ENCODE measurements at regions not wholly inside any gene's neighbourhood (a gene's known extent, or its start where the extent isn't known, plus 50 kb on each side); places are given as distances from the start of the nearest gene placed in this dataset.

DNA sequence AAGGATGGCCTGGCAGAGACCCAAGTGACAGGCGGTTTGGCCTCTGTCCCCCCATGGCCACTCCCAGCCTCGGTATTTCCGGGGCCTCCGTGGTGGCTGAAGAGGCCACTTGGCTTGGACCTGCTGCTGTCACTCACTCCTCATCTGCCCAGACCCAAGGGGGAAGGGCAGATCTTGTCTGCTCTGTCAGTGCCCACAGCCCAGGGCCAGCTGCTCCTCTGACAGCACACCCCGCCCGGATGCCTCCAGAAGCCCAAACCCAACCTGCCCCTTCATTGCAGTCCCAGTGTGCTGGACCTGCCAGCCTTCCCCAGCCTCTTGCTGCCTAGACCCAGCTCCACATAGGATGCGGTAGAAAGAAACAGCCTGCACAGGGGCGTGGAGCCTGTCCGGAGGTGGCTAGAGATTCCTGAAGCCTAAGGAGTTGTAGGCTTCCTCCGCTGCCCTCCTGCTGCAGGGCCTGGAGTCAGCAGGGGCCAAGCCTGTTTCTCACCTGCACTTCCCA is 52.0 kb downstream of the MAGEF1 start:
- no peak overlapping the region for H3K27ac ChIP-seq
- no peak overlapping the region for H3K4me3 ChIP-seq
- intact Hi-C loops (cut with DNase I) = no loop called here
- peak in 1 of 2 donors; percentile 23 for ATAC-seq
- H3K36me3 ChIP-seq = no peaks in the 10 kb centered on the region
- no peaks in the 10 kb centered on the region for H3K4me1 ChIP-seq
- no peaks in the 10 kb centered on the region for H3K9me3 ChIP-seq
- TF ChIP-seq, protein P1, sequence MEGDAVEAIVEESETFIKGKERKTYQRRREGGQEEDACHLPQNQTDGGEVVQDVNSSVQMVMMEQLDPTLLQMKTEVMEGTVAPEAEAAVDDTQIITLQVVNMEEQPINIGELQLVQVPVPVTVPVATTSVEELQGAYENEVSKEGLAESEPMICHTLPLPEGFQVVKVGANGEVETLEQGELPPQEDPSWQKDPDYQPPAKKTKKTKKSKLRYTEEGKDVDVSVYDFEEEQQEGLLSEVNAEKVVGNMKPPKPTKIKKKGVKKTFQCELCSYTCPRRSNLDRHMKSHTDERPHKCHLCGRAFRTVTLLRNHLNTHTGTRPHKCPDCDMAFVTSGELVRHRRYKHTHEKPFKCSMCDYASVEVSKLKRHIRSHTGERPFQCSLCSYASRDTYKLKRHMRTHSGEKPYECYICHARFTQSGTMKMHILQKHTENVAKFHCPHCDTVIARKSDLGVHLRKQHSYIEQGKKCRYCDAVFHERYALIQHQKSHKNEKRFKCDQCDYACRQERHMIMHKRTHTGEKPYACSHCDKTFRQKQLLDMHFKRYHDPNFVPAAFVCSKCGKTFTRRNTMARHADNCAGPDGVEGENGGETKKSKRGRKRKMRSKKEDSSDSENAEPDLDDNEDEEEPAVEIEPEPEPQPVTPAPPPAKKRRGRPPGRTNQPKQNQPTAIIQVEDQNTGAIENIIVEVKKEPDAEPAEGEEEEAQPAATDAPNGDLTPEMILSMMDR (IDR thresholded peaks at IDR 0.05) = no peak
- no peak for DNase-seq
- H3K27me3 ChIP-seq (ENCODE audit: low read depth) = no peaks in the 10 kb centered on the region

DNA sequence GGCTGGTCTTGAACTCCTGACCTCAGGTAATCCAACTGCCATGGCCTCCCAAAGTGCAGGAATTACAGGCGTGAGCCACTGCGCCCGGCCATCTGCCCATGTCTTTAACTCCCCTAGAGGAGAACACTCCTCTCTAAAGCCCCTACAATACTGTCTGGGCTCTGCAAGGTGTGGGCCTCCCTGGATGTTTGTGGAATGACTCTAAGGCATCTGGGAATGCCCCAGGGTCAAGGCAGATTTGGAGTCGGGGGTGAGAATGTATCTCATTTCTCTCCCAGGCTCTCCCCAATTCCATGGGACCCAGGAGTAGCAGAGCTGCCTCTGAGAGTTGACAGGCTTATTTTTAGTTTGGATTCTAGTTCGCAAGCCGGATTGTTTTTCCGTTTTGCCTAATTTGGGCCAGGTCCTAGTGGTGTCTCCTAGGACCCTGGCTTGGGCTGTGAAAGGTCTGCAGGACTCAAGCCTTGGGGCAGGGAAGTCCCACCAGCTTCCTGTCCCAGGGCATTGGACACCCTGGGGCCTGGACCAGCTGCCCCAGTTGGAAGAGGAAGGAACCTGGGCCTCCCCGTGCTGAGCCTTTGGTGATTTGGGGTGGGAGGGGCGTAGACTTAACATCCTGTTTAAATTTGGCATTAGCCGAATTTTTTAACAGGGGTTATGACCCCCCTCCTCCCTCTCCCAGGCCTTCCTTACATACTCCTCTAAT is 53.5 kb downstream of the MAGEF1 start:
- Histone ChIP-seq H3K27me3 (ENCODE audit: low read depth) (no peaks in the 10 kb centered on the region), H3K4me1 (no peaks in the 10 kb centered on the region), H3K4me3 (no peak overlapping the region), H3K9me3 (no peaks in the 10 kb centered on the region), H3K36me3 (no peaks in the 10 kb centered on the region), H3K27ac (no peak overlapping the region)
- intact Hi-C loops (cut with DNase I) = no loop called here
- ATAC-seq (no peak), DNase-seq (no peak)
- TF ChIP-seq, protein P1 (IDR thresholded peaks at IDR 0.05) = no peak

DNA sequence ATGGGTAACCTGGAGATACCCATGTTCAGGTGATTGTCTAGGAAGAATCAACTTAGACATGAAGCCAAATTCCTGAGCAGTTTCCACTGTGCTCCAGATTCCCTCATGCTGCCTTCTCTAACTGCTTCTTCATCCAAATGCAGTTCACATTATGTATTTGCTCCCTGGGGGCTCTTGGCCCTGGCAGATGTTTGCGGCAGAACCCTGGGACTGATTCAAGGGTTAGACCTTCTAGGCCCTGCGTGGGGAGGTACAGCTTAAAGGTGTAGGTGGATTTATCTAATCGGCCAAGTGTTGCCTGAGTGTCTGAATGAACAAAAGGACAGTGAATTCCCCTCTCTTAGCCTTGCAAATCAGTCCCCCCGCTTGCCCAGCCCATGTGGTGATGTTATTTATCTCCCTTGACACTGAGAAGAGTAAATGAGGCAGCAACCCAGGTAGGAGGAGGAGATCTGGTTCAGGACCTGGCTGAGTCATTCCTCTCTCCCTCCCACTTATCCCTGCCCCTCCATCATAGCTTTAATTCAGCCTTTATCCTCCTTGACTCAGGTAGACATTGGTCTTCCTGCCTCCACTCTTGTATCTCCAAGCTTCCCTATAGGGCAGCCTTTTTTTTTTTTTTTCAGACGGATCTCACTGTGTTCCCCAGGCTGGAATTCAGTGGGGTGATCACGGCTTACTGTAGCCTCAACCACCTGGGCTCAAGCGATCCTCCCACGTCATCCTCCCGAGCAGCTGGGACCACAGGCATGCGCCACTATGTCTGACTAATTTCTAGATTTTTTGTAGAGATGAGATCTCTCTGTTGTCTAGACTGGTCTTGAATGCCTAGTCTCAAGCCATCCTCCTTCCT is 54.8 kb downstream of the MAGEF1 start:
- ATAC-seq = no peak
- TF ChIP-seq, protein P1 (IDR thresholded peaks at IDR 0.05) = no peak
- no peaks in the 10 kb centered on the region for H3K36me3 ChIP-seq
- no peaks in the 10 kb centered on the region for H3K4me1 ChIP-seq
- H3K4me3 ChIP-seq = no peak overlapping the region
- no peaks in the 10 kb centered on the region for H3K27me3 ChIP-seq (ENCODE audit: low read depth)
- intact Hi-C loops (cut with DNase I) = no loop called here
- no peak overlapping the region for H3K27ac ChIP-seq
- DNase-seq = no peak
- H3K9me3 ChIP-seq = no peaks in the 10 kb centered on the region

DNA sequence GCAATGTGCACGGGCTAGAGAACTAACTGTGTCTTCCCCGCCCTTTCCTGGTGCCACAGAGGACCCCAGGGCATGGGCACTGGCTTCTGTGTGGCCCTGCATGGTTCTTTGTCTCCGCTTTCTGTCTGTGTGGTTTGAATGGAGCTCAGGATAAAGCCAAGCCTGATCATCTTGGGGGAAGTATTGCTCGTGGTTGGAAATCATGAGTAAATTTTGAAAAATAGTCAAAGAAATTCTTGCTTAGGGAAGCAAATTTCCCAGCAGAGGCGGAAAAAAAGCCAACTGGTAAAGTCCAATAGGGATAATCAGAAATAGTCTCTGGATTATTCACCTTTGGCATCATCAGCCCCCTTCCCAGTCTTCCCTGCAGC is 55.4 kb downstream of the MAGEF1 start:
- intact Hi-C loops (cut with DNase I) = no loop called here
- H3K27ac ChIP-seq = no peak overlapping the region

DNA sequence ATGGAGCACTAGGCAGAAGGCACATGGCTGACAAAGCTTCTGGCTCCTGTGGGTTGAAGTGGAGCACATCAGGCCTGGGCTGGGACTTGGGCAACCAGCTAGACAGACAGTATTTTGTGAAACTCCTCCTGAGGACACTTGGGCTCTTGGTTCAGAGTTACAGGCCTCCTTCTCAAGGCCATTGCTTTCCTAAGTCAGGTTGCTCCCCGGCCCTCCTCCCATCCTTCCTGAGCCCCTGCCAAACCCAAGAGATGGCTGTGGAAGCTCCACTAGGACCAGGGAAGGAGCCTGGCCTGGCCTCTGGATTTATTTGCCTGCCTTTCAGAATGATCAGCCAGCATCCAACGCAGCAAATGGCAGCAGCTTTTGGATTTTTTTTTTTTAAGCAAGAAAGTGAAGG is 56.3 kb downstream of the MAGEF1 start:
- ATAC-seq = no peak
- TF ChIP-seq, protein P1 (IDR thresholded peaks at IDR 0.05) = no peak
- no peak overlapping the region for H3K4me3 ChIP-seq

More for the DNA sequence above, 55.4 kb downstream of the MAGEF1 start:
- DNase-seq = no peak
- Histone ChIP-seq H3K4me1 (no peaks in the 10 kb centered on the region), H3K4me3 (no peak overlapping the region), H3K36me3 (no peaks in the 10 kb centered on the region), H3K9me3 (no peaks in the 10 kb centered on the region), H3K27me3 (ENCODE audit: low read depth) (no peaks in the 10 kb centered on the region)
- TF ChIP-seq, protein P1 (IDR thresholded peaks at IDR 0.05) = no peak
- no peak for ATAC-seq

More for the DNA sequence above, 56.3 kb downstream of the MAGEF1 start:
- Histone ChIP-seq H3K9me3 (no peaks in the 10 kb centered on the region), H3K27ac (no peak overlapping the region), H3K36me3 (no peaks in the 10 kb centered on the region), H3K27me3 (ENCODE audit: low read depth) (no peaks in the 10 kb centered on the region), H3K4me1 (no peaks in the 10 kb centered on the region)
- DNase-seq = no peak
- intact Hi-C loops (cut with DNase I) = no loop called here

Measured in lower lobe of right lung (tissue), 2 donors.